GM12875 (cell line): ENCODE measurements at regions not wholly inside any gene's neighbourhood (a gene's known extent, or its start where the extent isn't known, plus 50 kb on each side); places are given as distances from the start of the nearest gene placed in this dataset.
"Not testable (repeated sequence)": the region's sequence is repeated elsewhere in the genome, so short reads cannot be mapped to it uniquely, and the experiment has no call there.

Experiments
- H3K4me3 ChIP-seq: one replicate; pipeline ENCODE4 v1.5.1; 2011; ENCODE audit warnings: low read depth, low read length, control low read depth
- TF ChIP-seq, protein P1 (sequence below): IDR thresholded peaks from 2 replicates; pipeline ENCODE4 v1.5.1; 2011; ENCODE audit warnings: low read depth, mild to moderate bottlenecking, control low read depth, inconsistent platforms, low read length, moderate library complexity, borderline replicate concordance; ENCODE audit not compliant: insufficient read depth

DNA sequence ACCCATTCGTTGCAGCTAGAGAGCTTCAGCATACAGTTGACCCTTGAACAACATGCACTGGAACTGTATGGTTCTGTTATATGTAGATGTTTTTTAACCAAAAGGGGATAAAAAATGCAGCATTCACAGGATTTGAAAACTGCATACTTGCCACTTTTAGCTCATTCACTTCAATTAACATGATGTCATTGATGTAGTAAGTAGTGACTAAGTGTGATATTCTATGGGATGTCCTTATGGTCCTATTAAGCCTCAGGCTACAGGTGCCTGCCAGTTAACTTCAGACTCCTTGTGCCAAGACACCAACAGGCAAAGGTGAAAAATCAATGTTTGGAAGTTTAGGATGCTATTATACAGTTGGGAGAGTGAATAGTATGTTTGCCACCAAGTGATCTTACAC is 553.6 kb upstream of the NECTIN3 start:
- TF ChIP-seq, protein P1, sequence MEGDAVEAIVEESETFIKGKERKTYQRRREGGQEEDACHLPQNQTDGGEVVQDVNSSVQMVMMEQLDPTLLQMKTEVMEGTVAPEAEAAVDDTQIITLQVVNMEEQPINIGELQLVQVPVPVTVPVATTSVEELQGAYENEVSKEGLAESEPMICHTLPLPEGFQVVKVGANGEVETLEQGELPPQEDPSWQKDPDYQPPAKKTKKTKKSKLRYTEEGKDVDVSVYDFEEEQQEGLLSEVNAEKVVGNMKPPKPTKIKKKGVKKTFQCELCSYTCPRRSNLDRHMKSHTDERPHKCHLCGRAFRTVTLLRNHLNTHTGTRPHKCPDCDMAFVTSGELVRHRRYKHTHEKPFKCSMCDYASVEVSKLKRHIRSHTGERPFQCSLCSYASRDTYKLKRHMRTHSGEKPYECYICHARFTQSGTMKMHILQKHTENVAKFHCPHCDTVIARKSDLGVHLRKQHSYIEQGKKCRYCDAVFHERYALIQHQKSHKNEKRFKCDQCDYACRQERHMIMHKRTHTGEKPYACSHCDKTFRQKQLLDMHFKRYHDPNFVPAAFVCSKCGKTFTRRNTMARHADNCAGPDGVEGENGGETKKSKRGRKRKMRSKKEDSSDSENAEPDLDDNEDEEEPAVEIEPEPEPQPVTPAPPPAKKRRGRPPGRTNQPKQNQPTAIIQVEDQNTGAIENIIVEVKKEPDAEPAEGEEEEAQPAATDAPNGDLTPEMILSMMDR = no peak
- no peak overlapping the region for H3K4me3 ChIP-seq

- TF ChIP-seq, protein P1 = no peak
- no peak overlapping the region for H3K4me3 ChIP-seq
Measured at GRCh38 chr3:110519071-110519470, 552.5 kb upstream of the NECTIN3 start.

GRCh38 chr3:110521019-110521418 is 550.6 kb upstream of the NECTIN3 start:
- H3K4me3 ChIP-seq = no peak overlapping the region
- TF ChIP-seq, protein P1 = no peak

DNA sequence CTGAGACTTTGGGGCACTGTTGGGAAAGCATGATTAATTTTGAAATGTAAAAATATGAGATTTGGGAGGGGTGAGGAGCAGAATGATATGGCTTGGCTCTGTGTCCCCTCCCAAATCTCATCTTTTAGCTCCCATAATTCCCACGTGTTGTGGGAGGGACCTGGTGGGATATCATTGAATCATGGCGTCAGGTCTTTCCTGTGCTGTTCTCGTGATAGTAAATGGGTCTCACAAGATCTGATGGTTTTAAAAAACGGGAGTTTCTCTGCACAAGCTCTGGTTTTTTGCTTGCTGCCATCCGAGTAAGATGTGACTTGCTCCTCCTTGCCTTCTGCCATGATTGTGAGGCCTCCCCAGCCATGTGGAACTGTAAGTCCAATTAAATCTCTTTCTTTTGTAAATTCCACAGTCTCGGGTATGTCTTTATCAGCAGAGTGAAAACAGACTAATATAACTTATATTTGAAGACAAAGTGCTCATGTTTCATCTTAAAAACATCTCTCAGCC is 546.0 kb upstream of the NECTIN3 start:
- not testable (repeated sequence) for H3K4me3 ChIP-seq

DNA sequence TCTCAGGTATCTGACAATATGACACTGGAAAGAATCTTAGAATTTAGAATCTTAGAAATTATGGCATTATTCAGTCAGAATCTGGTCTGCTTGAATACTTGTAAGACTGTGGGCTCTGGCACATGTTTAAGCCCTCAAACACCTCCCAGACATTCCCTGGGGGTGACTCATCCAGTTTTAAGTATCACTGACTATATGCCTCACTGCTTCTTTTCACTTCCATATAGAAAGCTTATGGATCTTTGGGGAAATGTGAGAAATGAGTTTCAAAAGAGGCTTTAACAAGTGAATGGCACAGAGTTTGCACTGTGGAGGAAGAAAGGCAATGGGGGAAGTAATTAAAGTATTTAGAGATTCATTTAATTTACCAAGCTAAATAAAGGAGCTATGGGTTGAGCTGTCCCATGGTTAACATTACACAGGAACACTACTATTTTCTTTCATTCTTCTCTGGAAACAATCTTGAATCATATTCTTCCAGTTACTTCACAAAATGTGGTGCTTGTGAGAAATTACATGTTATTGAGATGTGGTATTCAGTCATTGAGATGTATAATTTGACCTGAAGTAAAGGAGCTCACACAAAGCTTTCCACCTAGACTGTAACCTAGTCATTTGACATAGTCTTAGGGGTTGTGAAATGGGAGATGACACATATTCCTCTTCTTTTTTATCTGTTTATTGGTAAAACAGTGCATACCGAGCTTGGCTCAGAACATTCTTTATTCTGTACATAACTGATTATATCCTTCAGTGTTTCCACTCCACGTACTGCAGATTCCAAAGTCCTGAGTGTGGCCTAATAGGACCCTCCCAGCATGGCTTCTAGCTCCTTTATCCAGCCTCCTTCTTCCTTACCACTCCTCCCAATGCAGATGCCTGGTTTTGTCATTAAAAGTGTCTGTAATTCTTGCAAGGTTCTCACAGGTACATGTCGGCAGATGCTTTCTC is 544.6 kb upstream of the NECTIN3 start:
- H3K4me3 ChIP-seq = no peak overlapping the region
- TF ChIP-seq, protein P1 = no peak

- TF ChIP-seq, protein P1 = no peak
- no peak overlapping the region for H3K4me3 ChIP-seq
Measured at GRCh38 chr3:110528305-110529121, 543.1 kb upstream of the NECTIN3 start.

- TF ChIP-seq, protein P1 = no peak
- no peak overlapping the region for H3K4me3 ChIP-seq
Measured at GRCh38 chr3:110530902-110531301, 540.7 kb upstream of the NECTIN3 start.
